Tibial artery (tissue), 4 donors: ENCODE measurements at regions not wholly inside any gene's neighbourhood (a gene's known extent, or its start where the extent isn't known, plus 50 kb on each side); places are given as distances from the start of the nearest gene placed in this dataset.

Source experiments
- DNase-seq, 2 donors: peaks; one replicate each; pipeline ENCODE4 v3.0.0-alpha.2; 2019
- H3K27ac ChIP-seq, 2 donors: fragments of 200-600 bp; sonication (generic) in 1 of 2; 1 replicate in 1 of 2; 2 replicates in 1 of 2; pipeline ENCODE4 v1.5.1; 2018 to 2019; ENCODE audit warnings: mild to moderate bottlenecking in 1 of 2
- H3K27me3 ChIP-seq, 2 donors: fragments of 200-600 bp; sonication (generic) in 1 of 2; one replicate each; pipeline versions ENCODE4 v1.5.1 to v1.6.0; 2016 to 2019
- H3K36me3 ChIP-seq, 3 donors: fragments of 200-600 bp; sonication (generic) in 2 of 3; one replicate each; pipeline ENCODE4 v1.5.1; 2016 to 2019; ENCODE audit warnings: mild to moderate bottlenecking in 2 of 3
- H3K4me1 ChIP-seq, 4 donors: fragments of 200-600 bp; sonication (generic) in 2 of 4; 1 replicate in 3 of 4; 2 replicates in 1 of 4; pipeline ENCODE4 v1.5.1; 2016 to 2019
- H3K4me3 ChIP-seq, 2 donors: fragments of 200-600 bp; sonication (generic) in 1 of 2; 1 replicate in 1 of 2; 2 replicates in 1 of 2; pipeline ENCODE4 v1.5.1; 2018 to 2019; ENCODE audit warnings: mild to moderate bottlenecking in 2 of 2
- H3K9me3 ChIP-seq, 3 donors: fragments of 200-600 bp; sonication (generic) in 1 of 3; one replicate each; pipeline ENCODE4 v1.5.1; 2016 to 2019
- intact Hi-C: fragments of 100-400 bp; cut with DNase I; formaldehyde crosslinking; loops from one replicate; pipeline ENCODE4 v1.15.0; 2023; ENCODE audit warnings: low total_unique reads
- TF ChIP-seq, protein P1 (sequence below), 2 experiments: fragments of 200-600 bp in 1 of 2; fragments of 450-650 bp in 1 of 2; IDR thresholded peaks; one replicate each; pipeline ENCODE4 v1.5.1; 2017 to 2019; ENCODE audit warnings: antibody characterized with exemption in 2 of 2, mild to moderate bottlenecking in 1 of 2, moderate library complexity in 1 of 2

DNA sequence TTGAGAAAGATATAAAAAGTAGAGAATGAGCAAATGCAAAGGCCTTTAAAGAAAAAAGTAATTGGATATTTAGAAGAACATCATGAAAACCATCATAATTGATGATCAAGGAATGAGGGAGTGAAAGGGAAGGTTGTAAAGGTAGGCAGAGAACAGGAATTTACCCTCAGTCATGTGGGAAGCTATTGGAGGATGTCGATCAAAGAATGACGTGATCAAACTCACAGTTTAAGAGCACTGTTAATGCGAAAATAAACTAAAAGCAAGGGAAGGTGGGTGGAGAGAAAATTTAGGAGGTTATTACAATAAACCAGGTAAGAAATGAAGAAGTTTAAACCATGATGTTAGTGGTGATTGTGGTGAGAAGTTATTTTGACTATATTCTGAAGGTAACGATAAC, 982.6 kb upstream of the EYS start:
- H3K9me3 ChIP-seq = no peaks in the 10 kb centered on the region
- no peak for DNase-seq
- TF ChIP-seq, protein P1, sequence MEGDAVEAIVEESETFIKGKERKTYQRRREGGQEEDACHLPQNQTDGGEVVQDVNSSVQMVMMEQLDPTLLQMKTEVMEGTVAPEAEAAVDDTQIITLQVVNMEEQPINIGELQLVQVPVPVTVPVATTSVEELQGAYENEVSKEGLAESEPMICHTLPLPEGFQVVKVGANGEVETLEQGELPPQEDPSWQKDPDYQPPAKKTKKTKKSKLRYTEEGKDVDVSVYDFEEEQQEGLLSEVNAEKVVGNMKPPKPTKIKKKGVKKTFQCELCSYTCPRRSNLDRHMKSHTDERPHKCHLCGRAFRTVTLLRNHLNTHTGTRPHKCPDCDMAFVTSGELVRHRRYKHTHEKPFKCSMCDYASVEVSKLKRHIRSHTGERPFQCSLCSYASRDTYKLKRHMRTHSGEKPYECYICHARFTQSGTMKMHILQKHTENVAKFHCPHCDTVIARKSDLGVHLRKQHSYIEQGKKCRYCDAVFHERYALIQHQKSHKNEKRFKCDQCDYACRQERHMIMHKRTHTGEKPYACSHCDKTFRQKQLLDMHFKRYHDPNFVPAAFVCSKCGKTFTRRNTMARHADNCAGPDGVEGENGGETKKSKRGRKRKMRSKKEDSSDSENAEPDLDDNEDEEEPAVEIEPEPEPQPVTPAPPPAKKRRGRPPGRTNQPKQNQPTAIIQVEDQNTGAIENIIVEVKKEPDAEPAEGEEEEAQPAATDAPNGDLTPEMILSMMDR (IDR thresholded peaks at IDR 0.05) = no peak
- H3K4me1 ChIP-seq = no peaks in the 10 kb centered on the region
- H3K36me3 ChIP-seq = no peaks in the 10 kb centered on the region
- H3K4me3 ChIP-seq = no peak overlapping the region
- H3K27ac ChIP-seq = no peak overlapping the region
- H3K27me3 ChIP-seq = no peaks in the 10 kb centered on the region
- intact Hi-C loops = no loop called here

DNA sequence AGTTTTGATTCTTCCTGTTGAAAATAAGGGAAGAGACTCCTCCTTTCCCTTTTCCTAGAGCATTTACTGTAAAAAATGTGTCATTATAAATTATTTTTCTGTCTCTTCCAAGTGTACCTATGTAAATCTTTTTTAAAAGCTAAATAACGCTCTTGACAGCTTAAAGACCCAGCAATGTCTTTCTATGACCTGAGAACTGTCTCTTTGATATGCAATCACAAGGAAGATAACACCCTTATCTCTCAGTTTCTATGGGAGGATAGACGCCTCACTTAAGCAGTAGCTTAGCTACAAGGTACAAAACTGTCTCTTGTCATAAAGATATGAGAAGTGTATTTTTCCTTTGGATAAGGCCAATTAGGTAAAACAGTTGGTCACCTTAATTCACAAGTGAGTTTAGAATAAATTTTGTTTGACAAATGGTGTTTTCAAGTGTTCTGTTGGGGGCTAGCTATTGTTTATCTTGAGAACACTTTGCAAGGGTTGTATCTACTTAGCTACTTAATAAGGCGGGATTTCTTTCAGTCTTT, 980.6 kb upstream of the EYS start:
- H3K4me3 ChIP-seq = no peak overlapping the region
- intact Hi-C loops = no loop called here
- H3K9me3 ChIP-seq = no peaks in the 10 kb centered on the region
- H3K27ac ChIP-seq = no peak overlapping the region
- no peaks in the 10 kb centered on the region for H3K27me3 ChIP-seq
- no peaks in the 10 kb centered on the region for H3K36me3 ChIP-seq
- no peak for DNase-seq
- H3K4me1 ChIP-seq = no peaks in the 10 kb centered on the region
- TF ChIP-seq, protein P1 (IDR thresholded peaks at IDR 0.05) = no peak

DNA sequence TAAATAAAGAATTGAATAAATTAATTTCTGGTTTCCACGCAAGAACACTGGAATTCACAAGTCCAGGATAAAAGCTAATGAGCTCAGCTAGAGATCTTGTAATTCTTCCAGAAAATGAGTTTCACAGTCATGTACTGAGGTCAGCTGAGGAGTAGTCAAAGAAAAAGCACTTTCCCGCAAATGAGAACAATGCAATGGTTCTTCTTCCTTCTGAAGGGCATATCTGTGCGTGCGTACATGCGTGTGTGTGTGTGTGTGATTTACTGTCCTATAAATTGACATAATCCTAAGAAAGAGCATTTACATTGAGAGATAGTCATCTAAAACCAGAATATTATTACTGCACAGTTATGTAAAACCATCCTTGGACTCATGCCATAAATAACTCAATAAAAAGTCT, 968.9 kb upstream of the EYS start:
- H3K4me1 ChIP-seq = no peaks in the 10 kb centered on the region
- H3K4me3 ChIP-seq = no peak overlapping the region
- H3K9me3 ChIP-seq = no peaks in the 10 kb centered on the region
- DNase-seq = no peak
- no peak overlapping the region for H3K27ac ChIP-seq
- intact Hi-C loops = no loop called here
- H3K27me3 ChIP-seq = no peaks in the 10 kb centered on the region
- TF ChIP-seq, protein P1 (IDR thresholded peaks at IDR 0.05) = no peak
- no peaks in the 10 kb centered on the region for H3K36me3 ChIP-seq

DNA sequence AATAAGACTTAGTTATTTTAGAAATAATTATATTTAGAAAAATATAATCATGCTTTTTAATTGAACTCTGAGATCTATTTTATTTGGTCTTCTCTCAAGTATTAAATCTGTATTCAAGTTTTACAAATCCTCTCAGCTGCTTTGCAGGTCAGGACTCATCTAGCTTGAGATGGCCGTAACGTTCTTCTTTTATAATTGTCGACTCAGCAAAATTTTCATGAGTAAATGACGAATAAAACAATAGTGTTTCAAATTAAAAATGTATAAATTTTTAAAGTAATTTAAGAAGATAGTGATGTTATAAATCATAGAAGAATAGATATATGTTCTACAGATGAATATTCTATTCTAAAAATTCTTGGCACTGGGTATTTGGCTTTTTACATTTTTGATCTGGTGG, 957.1 kb upstream of the EYS start:
- no peaks in the 10 kb centered on the region for H3K9me3 ChIP-seq
- H3K27ac ChIP-seq = no peak overlapping the region
- no peaks in the 10 kb centered on the region for H3K36me3 ChIP-seq
- no peak for DNase-seq
- intact Hi-C loops = loop anchor here (10.0 kb wide), 1 partner anchor 289 kb away; no protein-coding TSS in a partner anchor
- TF ChIP-seq, protein P1 (IDR thresholded peaks at IDR 0.05) = no peak
- no peaks in the 10 kb centered on the region for H3K27me3 ChIP-seq
- H3K4me1 ChIP-seq = no peaks in the 10 kb centered on the region
- no peak overlapping the region for H3K4me3 ChIP-seq

- no peak overlapping the region for H3K4me3 ChIP-seq
- intact Hi-C loops = loop anchor here (10.0 kb wide), 1 partner anchor 288 kb away; no protein-coding TSS in a partner anchor
- no peaks in the 10 kb centered on the region for H3K9me3 ChIP-seq
- no peaks in the 10 kb centered on the region for H3K36me3 ChIP-seq
- DNase-seq = no peak
- TF ChIP-seq, protein P1 (IDR thresholded peaks at IDR 0.05) = no peak
- H3K27me3 ChIP-seq = no peaks in the 10 kb centered on the region
- no peak overlapping the region for H3K27ac ChIP-seq
- H3K4me1 ChIP-seq = no peaks in the 10 kb centered on the region
These were observed 955.9 kb upstream of the EYS start for GRCh38 chr6:66662721-66663507.
